ENCODE measurements at regions not wholly inside any gene's neighbourhood (a gene's known extent, or its start where the extent isn't known, plus 50 kb on each side); places are given as distances from the start of the nearest gene placed in this dataset.

DNA sequence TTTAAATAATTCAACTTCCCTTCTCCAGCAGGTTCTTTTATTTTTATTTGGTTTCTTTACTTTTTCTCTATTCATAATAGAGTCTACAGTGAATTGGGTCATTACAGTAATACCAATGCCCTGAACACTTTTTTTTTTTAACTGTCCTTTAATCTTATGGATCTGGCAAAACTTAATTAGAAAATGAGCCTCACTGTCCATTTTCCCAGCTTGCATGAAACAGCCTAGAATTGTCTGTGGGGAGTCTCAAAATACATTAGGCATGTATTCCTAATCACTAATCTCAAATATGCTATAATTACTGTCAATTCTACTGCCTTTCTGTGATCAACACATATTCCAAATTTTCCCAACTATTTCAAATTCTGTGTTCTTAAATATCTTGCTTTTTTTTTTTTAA is 406.8 kb downstream of the ANXA1 start:
- DNase-seq (ENCODE audit: low read depth) = no peak

DNA sequence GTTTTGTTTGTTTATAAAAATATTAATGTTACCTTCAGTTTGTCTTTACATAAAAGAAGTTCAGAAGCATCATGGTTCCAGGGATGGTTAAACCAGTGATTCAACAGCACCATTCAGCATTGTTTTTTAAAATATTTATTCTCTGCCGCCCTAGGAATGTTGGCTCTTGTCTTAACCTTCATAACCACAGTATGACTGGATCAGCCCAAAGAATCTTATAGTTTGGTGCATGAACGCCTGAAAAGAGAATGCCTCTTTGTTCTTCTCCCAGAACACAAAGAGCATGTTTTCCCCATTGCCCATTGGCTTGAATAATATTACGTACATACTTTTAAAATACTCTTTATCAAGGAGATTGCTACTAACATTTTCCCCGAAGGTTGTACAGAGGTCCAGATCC is 413.4 kb downstream of the ANXA1 start:
- DNase-seq (ENCODE audit: low read depth) = no peak

DNA sequence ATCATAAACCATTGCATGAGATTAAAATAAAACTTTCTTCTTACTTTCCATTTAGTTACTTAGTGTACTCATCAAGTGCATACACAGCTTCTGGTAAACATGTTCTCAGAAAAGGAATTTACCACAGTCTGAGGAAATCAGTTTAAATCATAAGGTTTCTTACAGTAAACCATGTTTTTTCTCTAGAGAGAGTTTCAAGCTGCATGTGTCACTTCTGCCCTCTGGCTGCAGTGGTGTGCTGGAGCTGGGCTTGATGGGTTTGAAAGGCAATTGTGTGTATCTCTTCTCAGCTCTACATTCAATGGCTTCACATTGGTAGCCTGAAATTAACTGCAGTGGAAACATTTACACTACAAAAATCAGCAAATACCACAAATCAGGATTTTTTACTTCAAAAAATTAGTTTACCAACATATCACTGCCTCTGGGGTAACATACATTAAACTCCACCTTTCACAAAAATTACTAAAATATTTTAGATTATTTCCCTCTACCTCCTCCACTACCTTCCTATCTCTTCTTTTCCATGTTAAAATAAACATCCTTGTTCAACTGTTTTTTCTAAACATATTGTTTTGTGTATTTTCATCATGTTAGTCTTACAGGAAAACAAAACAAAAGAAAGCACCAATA is 414.3 kb downstream of the ANXA1 start:
- no peak for DNase-seq (ENCODE audit: low read depth)

- no peak for DNase-seq (ENCODE audit: low read depth)
Observed at GRCh38 chr9:73566627-73567026, 415.0 kb downstream of the ANXA1 start.

- DNase-seq (ENCODE audit: low read depth) = no peak
Observed at GRCh38 chr9:73573235-73573634, 421.6 kb downstream of the ANXA1 start.

GRCh38 chr9:73575101-73576060 is 423.7 kb downstream of the ANXA1 start:
- DNase-seq (ENCODE audit: low read depth) = no peak

DNA sequence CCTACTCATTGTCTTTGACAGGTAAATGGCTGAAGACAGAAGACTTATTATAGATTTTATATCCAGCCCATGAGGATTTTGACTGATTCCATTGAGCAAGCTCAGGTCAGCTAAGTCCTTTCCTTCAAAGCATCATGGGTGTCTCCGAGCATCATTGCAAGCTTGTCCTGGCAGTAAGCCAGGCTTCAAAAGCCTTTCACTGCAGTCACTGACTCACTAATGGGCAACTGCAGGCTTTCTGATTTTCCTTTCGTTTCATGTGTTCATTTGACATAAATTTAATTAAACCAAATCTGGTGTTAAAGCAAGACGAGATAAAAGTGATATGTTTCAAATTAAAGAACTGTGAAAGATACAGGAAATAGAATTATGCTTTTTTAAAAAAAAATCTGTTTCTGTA is 426.2 kb downstream of the ANXA1 start:
- DNase-seq (ENCODE audit: low read depth) = no peak

GRCh38 chr9:73579823-73580222 is 428.2 kb downstream of the ANXA1 start:
- DNase-seq (ENCODE audit: low read depth) = no peak

- DNase-seq (ENCODE audit: low read depth) = no peak
Observed at GRCh38 chr9:73583576-73583975, 431.9 kb downstream of the ANXA1 start.

DNA sequence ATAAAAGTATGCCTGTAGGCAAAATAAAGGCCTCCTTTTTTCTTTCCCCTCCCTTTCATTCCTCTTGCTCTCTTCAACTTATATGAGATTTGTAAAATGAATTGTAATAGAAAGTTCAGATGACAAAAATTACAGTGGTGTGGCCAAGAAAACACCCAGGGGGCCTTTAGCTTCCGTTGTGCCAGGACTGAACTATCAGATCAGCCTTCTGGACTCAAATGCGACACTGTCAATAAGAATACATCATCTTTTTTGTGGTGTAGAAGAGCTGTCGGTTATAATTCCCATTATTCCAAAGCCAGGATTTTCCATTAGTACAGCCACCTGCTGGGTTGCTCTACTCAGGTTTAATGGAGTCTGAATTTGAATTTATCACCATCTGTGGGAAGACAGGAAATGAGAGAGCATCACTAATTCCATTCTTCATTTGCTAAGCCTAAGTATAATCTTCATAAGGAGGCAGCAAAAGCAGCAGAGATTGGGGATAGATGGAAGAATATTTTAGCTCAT is 443.4 kb downstream of the ANXA1 start:
- DNase-seq (ENCODE audit: low read depth) = no peak

DNA sequence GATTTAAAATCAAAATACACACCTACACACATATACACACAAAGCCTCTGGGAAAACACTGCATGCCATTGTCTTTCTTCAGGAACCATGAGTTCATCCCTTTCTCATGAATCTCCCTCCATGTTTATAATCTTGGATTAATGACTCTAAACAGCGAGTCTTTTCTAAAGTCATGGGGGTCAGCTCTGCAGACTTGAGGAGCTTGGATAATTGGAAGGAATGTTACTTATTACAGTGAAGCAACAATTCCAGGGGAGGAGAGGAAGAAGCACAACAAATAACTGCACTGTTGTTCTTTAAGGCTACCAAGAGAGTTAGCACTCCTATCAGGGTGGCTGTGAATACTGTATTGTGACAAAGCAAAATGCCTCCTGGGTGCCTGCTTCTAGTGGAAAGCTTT is 444.7 kb downstream of the ANXA1 start:
- DNase-seq (ENCODE audit: low read depth) = no peak

DNA sequence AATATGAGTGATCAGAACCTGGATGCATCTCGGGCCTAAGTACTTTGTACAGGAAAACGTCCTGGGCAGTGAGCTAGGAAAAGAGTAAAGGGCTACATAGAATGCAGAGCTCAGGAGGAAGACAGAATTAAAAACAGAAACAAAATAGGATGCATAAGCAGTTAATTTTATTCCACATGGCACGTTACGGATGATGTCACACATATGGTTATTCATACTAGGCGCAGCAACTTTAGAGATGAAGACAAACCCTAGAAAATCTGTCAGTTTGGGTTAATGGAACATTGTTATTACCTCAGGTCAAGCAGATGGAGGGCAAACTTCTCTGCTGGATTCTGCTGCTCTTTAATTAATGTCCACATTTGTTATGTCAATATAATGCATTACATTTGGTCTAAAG is 445.4 kb downstream of the ANXA1 start:
- DNase-seq (ENCODE audit: low read depth) = no peak

- DNase-seq (ENCODE audit: low read depth) = no peak
Observed at GRCh38 chr9:73597771-73598170, 446.1 kb downstream of the ANXA1 start.

GRCh38 chr9:73609381-73609780 is 457.7 kb downstream of the ANXA1 start:
- DNase-seq (ENCODE audit: low read depth) = no peak

DNA sequence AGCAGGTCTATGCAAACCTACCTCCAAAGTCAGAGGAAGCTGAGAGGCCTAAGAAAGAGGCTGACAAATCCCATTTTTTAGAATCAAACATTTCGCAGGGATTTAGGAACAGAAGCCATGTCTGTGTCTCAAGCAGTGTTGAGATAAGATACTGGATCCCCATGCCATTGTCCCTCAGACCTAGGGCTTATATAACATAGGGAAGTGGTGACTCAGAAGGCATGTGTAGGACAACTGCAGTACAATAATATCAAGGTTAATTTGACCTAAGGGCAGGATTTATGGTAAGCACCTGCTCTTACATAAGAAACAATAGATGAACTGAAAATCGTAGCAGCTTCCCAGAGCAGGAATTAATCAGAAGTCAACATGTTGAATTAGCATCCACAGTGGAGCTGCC is 459.4 kb downstream of the ANXA1 start:
- DNase-seq (ENCODE audit: low read depth) = no peak

GRCh38 chr9:73613092-73613701 is 461.5 kb downstream of the ANXA1 start:
- DNase-seq (ENCODE audit: low read depth) = no peak

DNA sequence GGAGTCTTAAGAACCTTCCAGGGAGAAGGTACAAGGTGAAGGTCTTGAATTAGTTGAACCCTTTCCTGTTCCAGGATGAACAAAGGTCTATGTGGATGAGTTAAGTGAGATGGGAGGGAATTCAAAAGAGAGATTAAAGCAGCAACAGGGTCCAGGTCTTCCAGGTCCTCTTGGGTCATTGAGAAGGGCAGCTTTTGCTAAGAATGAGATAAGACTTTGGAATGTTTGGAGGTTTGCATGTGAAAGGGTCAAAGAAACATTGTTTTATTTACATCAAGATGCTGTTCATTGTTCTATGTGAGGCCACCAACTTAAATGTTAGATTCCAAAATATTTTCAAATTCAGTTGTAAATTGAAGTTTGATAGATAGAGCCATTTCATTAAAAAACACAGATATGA is 463.9 kb downstream of the ANXA1 start:
- DNase-seq (ENCODE audit: low read depth) = no peak

GRCh38 chr9:73617586-73617985 is 465.9 kb downstream of the ANXA1 start:
- DNase-seq (ENCODE audit: low read depth) = no peak

DNA sequence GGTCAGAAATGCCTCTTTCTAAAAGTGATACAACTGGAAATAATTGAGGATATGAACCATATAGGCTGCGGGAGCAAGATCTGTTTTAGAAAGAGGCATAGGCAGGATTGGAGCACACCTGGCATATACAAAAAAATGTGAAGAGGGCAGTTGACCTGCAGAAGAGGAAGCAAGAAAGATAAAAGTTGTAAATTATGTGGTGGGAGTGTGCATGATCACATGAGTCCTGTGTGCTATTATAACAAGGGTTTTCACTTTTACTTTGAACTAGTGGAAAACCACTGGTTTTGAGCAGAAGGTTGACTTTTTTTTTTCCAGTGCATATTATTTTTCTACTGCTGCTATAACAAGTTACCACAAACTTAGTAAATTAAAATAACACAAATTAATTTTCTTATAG is 489.3 kb downstream of the ANXA1 start:
- DNase-seq (ENCODE audit: low read depth) = no peak

GRCh38 chr9:73643379-73644013 is 491.8 kb downstream of the ANXA1 start:
- no peak for DNase-seq (ENCODE audit: low read depth)

DNA sequence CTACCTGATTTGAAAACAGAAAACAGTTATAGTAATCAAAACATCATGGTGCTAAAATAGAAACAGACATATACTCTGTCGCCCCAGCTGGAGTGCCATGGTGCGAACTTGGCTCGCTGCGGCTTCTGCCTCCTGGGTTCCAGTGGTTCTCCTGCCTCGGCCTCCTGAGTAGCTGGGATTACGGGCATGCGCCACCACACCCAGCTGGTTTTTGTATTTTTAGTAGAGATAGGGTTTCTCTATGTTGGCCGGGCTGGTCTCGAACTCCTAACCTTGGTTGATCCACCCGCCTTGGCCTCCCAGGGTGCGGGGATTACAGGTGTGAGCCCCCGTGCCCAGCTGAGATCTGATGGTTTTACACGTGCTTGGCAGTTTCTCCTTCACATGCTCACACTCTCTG is 495.9 kb downstream of the ANXA1 start:
- no peak for DNase-seq (ENCODE audit: low read depth)

DNA sequence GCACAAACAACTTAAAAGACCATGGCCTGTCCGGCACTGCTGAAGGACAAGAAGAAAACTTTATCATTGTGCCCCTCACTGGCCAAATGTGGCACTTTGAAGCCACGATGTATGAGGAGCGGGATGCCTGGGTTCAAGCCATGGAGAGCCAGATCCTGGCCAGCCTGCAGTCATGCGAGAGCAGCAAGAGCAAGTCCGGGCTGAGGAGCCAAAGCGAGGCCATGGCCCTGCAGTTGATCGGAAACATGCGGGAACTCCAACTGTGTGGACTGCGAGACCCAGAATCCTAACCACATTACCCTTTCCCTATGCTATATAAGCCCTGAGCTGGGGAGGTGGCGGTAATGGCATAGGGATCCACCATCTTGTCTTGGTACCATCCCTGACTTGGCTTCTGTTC is 497.9 kb downstream of the ANXA1 start:
- no peak for DNase-seq (ENCODE audit: low read depth)
